Keratinocyte (primary cell): ENCODE measurements at regions not wholly inside any gene's neighbourhood (a gene's known extent, or its start where the extent isn't known, plus 50 kb on each side); places are given as distances from the start of the nearest gene placed in this dataset.

Source experiments
- DNase-seq: peaks from one replicate; pipeline ENCODE4 v3.0.0-alpha.2; 2011; ENCODE audit warnings: low read depth, missing footprints, low spot score
- FAIRE-seq: peaks from 2 replicates; lab custom pipeline; 2011; peaks lifted over from hg19 to GRCh38; lab: Jason Lieb, UNC
- H2AFZ ChIP-seq: 2 replicates; pipeline ENCODE4 v1.6.0; 2012; ENCODE audit warnings: low read length, control low read depth, inconsistent platforms; ENCODE audit not compliant: control insufficient read depth
- H3K27ac ChIP-seq: 2 replicates; pipeline ENCODE4 v1.5.1; 2011; ENCODE audit warnings: low read length; ENCODE audit not compliant: control insufficient read depth, insufficient read depth
- H3K27me3 ChIP-seq: 3 replicates; pipeline ENCODE4 v1.6.0; 2011; ENCODE audit warnings: low read length; ENCODE audit not compliant: control insufficient read depth, insufficient read depth; ENCODE audit errors: extremely low read depth
- H3K36me3 ChIP-seq, 2 experiments: 2 replicates in 1 of 2; 3 replicates in 1 of 2; pipeline ENCODE4 v1.5.1; 2011; ENCODE audit warnings: low read length in 2 of 2, mild to moderate bottlenecking in 1 of 2; ENCODE audit not compliant: control insufficient read depth in 2 of 2, insufficient read depth in 2 of 2; ENCODE audit errors: extremely low read depth in 1 of 2
- H3K4me1 ChIP-seq: 3 replicates; pipeline ENCODE4 v1.5.1; 2011; ENCODE audit warnings: low read length; ENCODE audit not compliant: control insufficient read depth, insufficient read depth; ENCODE audit errors: extremely low read depth
- H3K4me2 ChIP-seq: 3 replicates; pipeline ENCODE4 v1.6.0; 2011; ENCODE audit warnings: low read depth, low read length; ENCODE audit not compliant: control insufficient read depth, insufficient read depth; ENCODE audit errors: extremely low read depth
- H3K4me3 ChIP-seq, 3 experiments: fragments of 200-600 bp in 1 of 3; sonication (generic) in 1 of 3; 2 replicates in 2 of 3; 3 replicates in 1 of 3; pipeline ENCODE4 v1.5.1; 2011 to 2016; ENCODE audit warnings: low read length in 3 of 3, mild to moderate bottlenecking in 3 of 3, control low read depth in 2 of 3, inconsistent platforms in 1 of 3, low read depth in 1 of 3, mixed read lengths in 1 of 3, mixed run types in 1 of 3, moderate library complexity in 1 of 3; ENCODE audit not compliant: control insufficient read depth in 2 of 3, insufficient read depth in 2 of 3; ENCODE audit errors: extremely low read depth in 1 of 3
- H3K79me2 ChIP-seq: 2 replicates; pipeline ENCODE4 v1.6.0; 2012; ENCODE audit warnings: low read length; ENCODE audit not compliant: control insufficient read depth, insufficient read depth
- H3K9ac ChIP-seq: 3 replicates; pipeline ENCODE4 v1.6.0; 2011; ENCODE audit warnings: low read length; ENCODE audit not compliant: control insufficient read depth, insufficient read depth; ENCODE audit errors: extremely low read depth
- H3K9me1 ChIP-seq: 3 replicates; pipeline ENCODE4 v1.6.0; 2011; ENCODE audit warnings: low read length; ENCODE audit not compliant: control insufficient read depth, insufficient read depth; ENCODE audit errors: extremely low read depth
- H3K9me3 ChIP-seq: 2 replicates; pipeline ENCODE4 v1.5.1; 2012; ENCODE audit warnings: low read depth, low read length; ENCODE audit not compliant: control insufficient read depth
- H4K20me1 ChIP-seq: 3 replicates; pipeline ENCODE4 v1.6.0; 2011; ENCODE audit warnings: low read length; ENCODE audit not compliant: control insufficient read depth, insufficient read depth; ENCODE audit errors: extremely low read depth
- CTCF ChIP-seq, 3 experiments: IDR thresholded peaks in 1 of 3; conservative IDR thresholded peaks in 1 of 3; optimal IDR thresholded peaks in 1 of 3; 2 replicates in 2 of 3; 3 replicates in 1 of 3; pipeline versions ENCODE3 to v1.5.1; 2011; ENCODE audit warnings: low read length in 3 of 3, mild to moderate bottlenecking in 3 of 3, moderate library complexity in 2 of 3, control low read depth in 1 of 3, inconsistent platforms in 1 of 3; ENCODE audit not compliant: insufficient read depth in 2 of 3; ENCODE audit errors: extremely low read depth in 1 of 3
- EZH2 ChIP-seq: IDR thresholded peaks from one replicate; pipeline ENCODE4 v1.6.1; 2012; ENCODE audit warnings: inconsistent platforms, mild to moderate bottlenecking, low read length, moderate library complexity
- dilution Hi-C: fragments of 300-500 bp; cut with MboI; formaldehyde crosslinking; loops from one replicate; pipeline ENCODE4 v1.7.0; 2020; ENCODE audit warnings: low sequenced_read_pairs; ENCODE audit not compliant: extremely low pct_ligation_motif_present

GRCh38 chr10:84704101-84704500, 375.7 kb downstream of the CCSER2 start:
- H3K27ac ChIP-seq, result no peak overlapping the region
- DNase-seq, result no peak

GRCh38 chr10:84706431-84706830, 378.0 kb downstream of the CCSER2 start:
- no peak for DNase-seq
- dilution Hi-C loops, result no loop called here
- Histone ChIP-seq H3K4me3 (no peak overlapping the region), H3K4me2 (no peak overlapping the region), H4K20me1 (no peaks in the 10 kb centered on the region), H3K27ac (no peak overlapping the region), H3K4me1 (no peaks in the 10 kb centered on the region), H3K79me2 (no peaks in the 10 kb centered on the region), H3K9me1 (no peaks in the 10 kb centered on the region), H2AFZ (no peak overlapping the region), H3K36me3 (no peaks in the 10 kb centered on the region), H3K9ac (no peak overlapping the region), H3K9me3 (no peaks in the 10 kb centered on the region), H3K27me3 (no peaks in the 10 kb centered on the region)
- TF ChIP-seq CTCF (optimal IDR thresholded peaks at IDR 0.05 in 1 of 3, IDR thresholded peaks at IDR 0.05 in 1 of 3, conservative IDR thresholded peaks at IDR 0.05 in 1 of 3; ENCODE audit: extremely low read depth in 1 of 3, insufficient read depth in 2 of 3, low read length in 3 of 3) (no peak), EZH2 (no peak)
- FAIRE-seq, result no peak

More at GRCh38 chr10:84704101-84704500, 375.7 kb downstream of the CCSER2 start:
- Histone ChIP-seq H3K9ac (no peak overlapping the region), H3K4me3 (no peak overlapping the region), H3K36me3 (no peaks in the 10 kb centered on the region), H3K9me1 (no peaks in the 10 kb centered on the region), H3K4me2 (no peak overlapping the region), H4K20me1 (no peaks in the 10 kb centered on the region), H3K4me1 (no peaks in the 10 kb centered on the region), H3K79me2 (no peaks in the 10 kb centered on the region), H2AFZ (no peak overlapping the region), H3K27me3 (no peaks in the 10 kb centered on the region), H3K9me3 (no peaks in the 10 kb centered on the region)
- TF ChIP-seq CTCF (optimal IDR thresholded peaks at IDR 0.05 in 1 of 3, IDR thresholded peaks at IDR 0.05 in 1 of 3, conservative IDR thresholded peaks at IDR 0.05 in 1 of 3; ENCODE audit: extremely low read depth in 1 of 3, insufficient read depth in 2 of 3, low read length in 3 of 3), result no peak
- dilution Hi-C loops, result no loop called here
- no peak for FAIRE-seq
